ENCODE measurements at regions not wholly inside any gene's neighbourhood (a gene's known extent, or its start where the extent isn't known, plus 50 kb on each side); places are given as distances from the start of the nearest gene placed in this dataset.

DNA sequence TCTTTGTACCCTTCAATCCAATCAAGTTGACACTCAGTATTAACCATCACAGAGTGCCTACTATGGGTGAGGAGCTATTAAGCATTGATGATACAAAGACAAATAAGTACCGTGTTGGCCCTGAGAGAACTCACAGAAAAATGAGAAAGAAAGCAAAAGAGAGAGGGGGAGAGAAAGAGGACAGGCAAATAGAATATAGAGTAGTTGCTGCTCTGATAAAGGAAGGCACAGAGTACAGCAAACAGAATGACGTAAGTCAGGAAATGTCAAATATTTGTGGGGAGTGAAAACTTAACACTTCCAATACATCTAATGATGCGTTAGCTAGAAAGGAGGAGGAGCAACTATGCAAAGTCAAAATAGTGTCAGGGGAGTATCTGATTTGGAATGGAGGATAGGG, 320.6 kb upstream of the KCNH8 start:
- no peak for DNase-seq (ENCODE audit: low read depth)

DNA sequence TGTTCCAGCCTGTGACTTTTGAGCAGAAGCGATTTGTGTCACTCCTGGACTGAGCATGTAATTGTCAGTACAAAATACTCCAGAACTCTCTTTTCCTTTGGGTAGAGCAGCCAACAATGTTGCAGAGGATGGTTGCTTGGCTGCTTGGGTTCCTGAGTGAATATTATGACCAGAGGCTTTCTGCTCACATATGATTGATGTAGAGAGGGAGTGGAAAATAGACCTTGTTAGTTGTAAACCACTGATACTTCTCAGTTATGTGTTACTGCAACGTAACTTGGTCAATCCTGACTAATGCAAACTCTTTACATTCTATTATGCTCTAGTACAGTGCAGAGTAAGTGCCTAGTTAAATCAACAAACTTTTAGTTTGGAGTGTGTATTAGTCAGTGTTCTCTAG, 322.6 kb upstream of the KCNH8 start:
- no peak for DNase-seq (ENCODE audit: low read depth)

DNA sequence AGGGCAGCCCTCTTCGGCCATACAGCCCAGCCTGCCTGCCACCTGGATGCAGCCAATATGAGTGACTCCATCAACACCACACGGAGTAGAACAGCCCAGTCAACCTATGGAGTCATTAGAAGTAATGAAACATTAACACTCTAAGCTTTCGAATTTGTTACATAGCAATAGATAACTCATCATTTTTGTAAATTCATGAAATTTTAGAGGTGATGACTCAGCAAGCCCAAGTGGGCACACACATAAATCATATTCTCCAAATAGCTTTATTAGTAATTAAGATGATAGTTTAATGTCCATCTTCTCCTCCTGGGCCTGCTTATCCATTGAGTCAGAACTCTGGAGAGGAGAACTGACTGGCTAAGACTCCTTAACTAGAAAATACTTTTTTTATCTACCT, 335.0 kb upstream of the KCNH8 start:
- DNase-seq (ENCODE audit: low read depth): no peak

DNA sequence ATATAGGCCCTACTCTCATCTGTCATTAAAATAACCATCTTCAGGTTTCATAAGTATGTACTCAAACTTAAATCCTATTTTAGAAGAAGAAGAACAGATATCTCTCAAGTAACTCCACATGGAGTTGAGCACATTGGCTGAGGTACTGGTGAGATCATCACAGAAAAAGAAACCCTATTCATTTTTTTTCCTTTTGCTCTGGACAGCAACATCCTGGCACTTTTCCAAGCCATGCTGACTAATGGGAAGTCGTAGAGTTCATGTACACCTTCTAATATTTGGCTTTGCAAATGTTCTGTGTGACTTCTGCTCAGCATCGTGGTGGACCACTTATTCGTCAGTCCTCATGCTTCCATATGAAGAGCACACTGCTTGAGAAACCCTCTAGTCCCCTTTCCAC, 336.0 kb upstream of the KCNH8 start:
- DNase-seq (ENCODE audit: low read depth): no peak

DNA sequence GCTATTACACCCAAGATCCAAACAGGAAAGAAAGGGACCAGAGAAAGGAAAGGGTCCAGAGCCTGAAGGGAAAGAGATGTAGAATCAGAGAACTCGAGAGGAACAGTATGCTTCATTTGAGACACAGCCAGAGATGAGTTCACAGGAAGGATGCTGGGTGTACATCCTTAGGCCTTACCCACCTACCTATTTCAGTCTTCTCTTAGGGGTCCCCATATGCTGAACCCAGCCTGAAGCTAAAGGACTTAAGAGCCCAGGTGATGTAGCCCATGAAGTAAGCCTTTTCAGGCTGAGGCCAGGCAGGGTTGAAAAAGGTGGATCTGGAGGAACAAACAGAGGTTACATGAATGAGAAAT, 338.0 kb upstream of the KCNH8 start:
- no peak for DNase-seq (ENCODE audit: low read depth)

DNA sequence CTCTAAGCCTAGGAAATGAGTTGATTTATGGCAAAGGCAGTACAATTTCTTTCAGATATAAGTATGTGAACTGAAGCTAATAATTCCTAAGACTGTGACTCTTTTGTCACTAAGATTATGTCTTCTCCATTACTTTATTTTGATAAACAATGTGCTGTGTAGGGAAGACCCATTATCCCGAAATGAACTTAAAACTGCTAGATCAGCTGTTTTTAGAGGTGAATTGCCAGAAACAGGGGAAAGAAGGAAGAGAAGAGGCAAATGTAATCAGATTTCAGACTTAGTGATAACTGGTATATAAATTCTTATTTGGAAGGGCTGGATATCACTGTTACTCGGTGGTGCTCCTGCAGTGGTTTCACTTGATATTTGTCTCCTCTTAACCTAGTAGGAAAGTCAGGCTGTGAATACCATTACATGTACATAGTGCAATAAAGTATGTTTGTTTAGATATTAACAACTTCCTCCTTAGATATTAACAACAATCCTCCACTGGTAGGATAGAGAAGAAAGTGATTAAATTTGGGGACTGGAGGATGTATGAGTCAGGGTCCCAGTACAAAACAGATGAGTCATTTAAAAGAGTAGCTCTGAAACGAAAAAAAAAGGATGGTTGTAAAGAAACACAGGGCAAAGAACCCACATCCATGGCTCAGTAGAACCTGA, 338.5 kb upstream of the KCNH8 start:
- no peak for DNase-seq (ENCODE audit: low read depth)

DNA sequence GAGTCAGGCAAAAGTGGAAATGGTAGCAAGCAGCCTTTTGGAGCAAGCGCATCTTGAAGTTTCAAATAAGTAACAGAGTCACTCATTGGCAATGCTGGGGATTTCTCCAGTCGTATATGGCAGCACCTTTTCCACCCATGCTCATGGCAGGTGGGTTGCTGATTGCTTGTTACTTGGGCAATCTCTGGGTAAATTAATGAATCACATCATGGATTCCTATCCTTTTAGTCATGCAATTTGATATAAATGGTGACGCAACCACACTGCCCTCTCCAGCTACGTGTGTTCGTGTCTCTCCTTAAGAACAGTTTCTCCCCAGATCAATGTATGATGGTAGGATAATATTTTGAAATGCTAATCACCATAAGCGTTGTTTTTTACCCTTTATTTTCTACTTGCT, 339.9 kb upstream of the KCNH8 start:
- DNase-seq (ENCODE audit: low read depth): no peak

DNA sequence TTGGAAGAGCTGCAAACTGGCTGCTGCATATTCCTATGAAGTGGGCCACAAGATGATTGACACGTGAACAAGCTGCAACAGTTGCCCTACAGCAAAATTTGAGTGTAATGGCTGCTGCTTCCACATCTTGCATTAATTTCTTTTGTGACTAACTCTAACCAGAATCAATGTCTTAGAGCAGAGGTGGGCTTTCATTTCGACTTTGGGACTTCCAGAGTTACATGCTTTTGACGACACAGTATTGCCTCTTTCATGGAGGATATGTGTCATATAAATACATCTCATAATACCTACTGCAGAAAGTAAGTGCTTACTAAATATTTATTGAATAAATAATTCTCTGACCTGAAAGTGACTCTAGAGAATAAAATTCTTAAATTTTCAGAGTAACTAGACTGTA, 340.7 kb upstream of the KCNH8 start:
- DNase-seq (ENCODE audit: low read depth): no peak

DNA sequence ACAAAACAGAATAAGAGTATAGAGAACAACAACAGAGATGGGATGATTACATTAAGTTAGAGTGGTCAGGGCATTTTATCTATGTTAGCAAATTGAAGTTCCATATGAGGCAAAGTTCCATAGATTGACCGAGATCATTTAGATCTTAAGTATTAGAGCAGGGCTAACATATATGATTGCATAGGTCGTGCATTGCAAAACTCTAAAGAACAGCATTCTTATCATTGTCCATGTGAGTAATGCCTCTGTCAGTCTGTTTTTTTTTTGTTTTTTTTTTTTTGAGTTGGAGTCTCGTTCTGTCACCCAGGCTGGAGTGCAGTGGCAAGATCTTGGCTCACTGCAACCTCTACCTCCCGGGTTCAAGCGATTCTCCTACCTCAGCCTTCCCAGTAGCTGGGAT, 341.7 kb upstream of the KCNH8 start:
- DNase-seq (ENCODE audit: low read depth): no peak

DNA sequence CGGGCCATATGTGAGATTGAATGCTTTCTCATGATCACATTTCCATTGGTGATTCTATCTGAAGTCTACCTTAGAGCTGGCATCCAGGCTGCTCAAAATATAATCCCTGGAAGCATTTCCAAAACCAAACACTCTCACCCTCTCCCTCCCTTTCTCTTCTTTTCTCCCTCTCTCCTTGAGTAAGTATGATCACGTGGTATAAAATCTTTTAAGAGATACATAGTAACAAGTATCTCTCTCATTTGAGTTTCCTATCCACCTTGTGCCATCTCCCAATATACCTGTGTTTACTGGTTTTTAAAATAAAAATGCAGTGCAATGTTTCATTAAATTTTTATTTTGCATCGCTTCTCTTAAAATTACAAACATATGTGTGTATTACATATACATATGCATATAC, 350.9 kb upstream of the KCNH8 start:
- DNase-seq (ENCODE audit: low read depth): no peak

DNA sequence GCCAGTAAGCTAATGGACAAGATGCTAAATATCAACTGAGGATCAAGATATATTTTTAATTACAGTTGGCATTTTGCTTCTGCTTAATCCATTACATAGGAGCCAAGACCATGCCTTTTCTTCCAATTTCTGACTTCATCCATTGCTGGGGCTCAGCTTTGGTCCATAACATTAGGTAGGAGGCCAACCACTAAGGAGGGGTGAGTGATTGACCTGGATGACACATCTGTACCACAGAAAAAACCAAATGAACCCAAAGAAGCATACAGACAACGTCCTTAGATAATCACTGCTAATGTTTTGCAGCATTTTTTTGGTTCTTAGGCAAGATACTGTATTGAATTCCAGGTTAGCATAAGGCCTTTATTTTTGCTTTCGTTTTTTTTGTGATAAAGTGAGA, 353.2 kb upstream of the KCNH8 start:
- no peak for DNase-seq (ENCODE audit: low read depth)

DNA sequence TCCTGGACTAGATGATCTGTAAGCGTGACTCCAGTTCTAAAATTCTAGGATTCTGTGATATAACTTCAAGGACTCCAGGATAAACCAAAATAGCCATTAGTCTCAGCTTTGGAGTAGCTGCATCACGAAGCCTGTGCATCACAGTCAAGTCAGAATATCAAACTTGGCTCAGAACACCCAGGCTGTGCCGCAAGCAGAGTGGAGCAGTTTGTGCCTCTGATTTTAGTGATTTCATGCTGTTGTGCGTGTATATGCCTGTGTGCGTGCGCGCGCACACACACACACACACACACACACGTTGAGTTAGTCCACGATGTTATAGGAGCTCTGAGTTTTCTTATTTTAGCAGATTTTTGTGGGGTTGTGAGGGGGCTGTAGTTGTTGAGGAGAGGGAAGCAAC, 356.6 kb upstream of the KCNH8 start:
- DNase-seq (ENCODE audit: low read depth): no peak

DNA sequence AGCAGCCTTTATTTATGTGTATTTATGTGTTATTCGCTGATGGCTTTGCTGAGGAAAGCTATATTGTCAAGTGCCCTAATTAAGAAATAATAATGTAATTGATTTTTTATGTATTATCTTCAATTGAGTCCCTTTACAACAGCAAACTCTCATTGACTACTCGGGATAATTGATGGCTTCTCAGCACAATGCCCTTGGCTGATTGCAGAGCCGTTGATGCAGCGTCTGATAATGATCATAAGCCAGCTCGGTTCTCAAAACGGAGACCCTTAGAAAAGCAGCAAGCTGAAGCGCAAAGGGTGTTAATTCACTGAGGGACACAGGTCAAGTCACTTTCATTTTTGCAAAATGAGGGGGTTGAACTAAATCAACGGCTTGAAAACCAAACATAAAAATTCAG, 357.1 kb upstream of the KCNH8 start:
- DNase-seq (ENCODE audit: low read depth): no peak

DNA sequence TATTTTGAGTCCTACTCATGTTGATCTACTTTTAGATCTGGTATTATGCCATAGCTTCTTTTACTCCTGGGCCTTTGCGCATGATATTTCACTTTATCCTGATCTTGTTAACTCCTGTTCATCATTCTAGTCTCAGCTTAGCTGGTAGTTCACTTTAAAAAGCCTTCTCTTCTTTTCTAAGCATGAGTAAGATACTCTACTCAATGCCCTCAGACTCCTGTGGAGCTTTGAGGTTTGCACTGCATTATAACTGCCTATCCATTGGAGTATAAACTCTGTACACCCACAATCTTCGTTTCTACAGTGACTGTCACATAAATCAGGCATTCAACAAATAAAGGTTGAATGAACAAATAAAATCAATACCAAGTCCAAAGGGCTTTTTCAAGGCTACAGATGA, 357.9 kb upstream of the KCNH8 start:
- DNase-seq (ENCODE audit: low read depth): no peak

DNA sequence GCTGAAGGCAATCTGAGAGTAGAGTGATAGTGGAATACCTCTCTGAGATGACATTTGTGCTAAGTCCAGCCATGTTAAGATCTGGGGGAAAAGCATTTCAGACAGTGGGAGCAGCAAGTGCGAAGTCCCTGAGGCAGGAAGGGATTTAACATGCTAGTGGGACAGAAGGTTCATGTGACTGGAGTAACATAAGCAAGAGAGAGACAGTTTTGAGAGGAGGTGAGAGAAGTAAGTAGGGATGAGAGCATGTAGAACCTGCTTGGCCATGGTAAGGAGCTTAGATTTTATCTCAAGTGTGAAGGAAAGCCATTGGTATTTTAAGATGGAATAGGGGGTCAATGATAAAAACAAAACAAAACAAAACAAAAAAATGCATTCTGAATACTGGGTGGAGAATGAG, 358.6 kb upstream of the KCNH8 start:
- DNase-seq (ENCODE audit: low read depth): no peak

DNA sequence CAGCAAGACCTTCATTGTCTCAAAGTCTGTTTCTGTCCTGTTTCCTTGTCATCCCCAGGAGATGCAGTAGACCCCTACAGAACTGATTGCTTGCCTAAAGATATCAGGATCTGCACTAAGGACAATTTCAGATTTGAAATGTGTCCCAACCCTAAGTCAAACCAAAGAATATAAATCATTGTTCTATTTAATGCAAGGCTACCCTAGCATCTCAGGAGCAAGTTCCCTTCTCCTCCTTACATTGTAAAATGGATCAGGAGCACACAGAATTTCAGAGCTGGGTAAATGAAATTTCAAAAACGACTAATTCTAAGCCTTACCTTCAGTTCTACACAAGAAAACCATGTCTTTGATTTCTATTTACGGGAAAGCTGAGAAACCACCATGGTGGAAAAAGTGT, 360.9 kb upstream of the KCNH8 start:
- no peak for DNase-seq (ENCODE audit: low read depth)

DNA sequence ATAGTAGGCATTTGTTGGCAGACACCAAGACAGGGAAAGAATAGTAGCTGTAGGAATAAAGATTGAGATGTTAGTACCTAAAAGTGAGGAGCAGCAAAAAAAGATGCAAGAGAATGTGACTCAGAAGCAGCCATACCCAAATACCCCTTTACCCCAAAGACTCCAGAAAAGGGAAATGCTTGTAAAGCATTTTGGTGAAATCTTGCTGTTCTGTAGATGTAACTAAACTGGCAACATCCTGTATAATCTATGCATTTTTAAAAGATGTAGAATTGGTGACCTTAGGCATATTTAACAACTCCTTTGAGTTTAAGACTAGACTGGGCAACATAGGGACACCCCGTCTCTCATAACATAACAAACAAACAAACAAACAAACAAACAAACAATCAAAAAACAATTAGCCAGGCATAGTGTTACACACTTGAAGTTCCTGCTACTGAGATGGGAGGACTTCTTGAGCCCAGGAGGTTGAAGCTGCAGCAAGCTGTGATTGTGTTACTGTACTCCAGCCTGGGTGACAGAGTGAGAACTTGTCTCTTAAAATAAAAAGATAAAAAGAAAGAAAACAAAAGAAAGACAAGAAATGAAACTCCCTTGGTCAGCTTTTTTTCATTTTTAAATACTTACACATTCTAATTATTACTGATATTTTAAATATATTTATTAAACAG, 361.5 kb upstream of the KCNH8 start:
- no peak for DNase-seq (ENCODE audit: low read depth)

DNA sequence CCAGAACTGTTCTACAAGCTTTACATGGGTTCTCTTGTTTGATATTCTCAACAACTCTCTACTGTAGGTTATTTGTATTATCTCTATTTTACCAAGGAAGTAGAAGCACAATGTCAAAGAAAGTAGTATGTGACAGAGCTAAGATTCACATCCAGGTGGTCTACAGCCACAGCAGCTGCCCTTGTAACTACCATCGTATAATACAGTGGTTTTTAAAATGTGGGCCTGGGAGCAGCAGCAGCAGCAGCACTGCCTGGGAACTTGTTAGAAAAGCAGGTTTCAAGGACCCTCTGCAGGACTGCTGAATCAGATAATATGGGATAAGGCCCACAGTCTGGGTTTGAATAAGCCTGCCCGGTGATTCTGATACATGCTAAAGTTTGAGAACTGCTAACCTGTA, 357.1 kb upstream of the SATB1 start:
- no peak for DNase-seq (ENCODE audit: low read depth)

DNA sequence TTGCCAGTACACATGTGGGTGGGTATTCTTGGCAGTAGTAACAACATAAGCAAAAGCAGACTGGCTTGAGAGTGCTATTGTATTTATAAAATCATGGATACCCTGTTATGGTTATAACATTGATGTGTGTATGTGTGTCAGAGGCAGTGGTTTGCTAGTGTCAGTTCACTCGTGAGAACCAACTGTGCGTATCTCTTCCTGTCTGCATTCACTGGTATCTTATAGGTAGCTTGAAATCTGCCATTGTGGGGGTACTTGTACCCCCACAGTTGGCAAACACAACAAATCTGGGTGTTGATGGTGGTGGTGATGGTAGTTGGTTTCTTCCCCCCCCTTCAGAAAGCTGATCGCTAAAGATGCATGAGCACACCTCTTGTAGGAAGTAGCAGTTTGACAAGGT, 355.8 kb upstream of the SATB1 start:
- DNase-seq (ENCODE audit: low read depth): no peak

DNA sequence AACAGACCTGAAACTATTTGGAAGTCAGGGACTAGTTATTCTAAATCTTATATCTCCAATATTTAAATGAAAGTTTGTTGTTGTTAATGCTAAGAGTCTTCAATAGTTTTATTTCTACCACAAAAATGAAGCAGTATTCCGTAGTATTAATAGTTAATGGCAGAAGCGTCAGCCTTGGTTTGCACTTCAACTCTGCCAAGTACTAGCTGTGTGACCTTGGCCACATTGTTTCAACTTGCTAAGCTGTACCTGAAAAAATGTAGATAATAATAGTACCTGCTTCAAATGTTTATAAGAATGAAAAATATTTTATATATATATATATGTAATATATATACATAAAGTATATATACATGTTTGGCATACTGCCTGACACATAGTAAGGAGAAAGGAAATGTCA, 354.6 kb upstream of the SATB1 start:
- no peak for DNase-seq (ENCODE audit: low read depth)

DNA sequence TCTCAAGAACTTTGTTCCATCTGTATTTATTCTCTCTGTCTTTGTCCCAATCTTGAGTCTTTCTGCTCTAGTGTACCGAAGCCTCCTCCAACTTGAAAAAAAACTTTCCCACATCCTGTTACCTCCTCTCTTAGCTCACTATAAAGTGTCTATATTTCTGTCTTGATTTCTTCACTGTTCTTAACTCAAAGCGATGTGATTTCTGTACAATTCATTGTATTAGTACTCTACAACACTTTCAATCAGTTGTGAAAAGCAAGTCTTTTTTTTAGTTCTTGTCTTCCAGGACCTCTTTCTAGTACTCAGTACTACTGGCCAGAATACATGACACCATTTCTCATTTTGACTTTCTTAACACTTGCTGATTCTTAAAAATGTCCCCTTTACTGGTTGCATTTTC, 353.5 kb upstream of the SATB1 start:
- no peak for DNase-seq (ENCODE audit: low read depth)

DNA sequence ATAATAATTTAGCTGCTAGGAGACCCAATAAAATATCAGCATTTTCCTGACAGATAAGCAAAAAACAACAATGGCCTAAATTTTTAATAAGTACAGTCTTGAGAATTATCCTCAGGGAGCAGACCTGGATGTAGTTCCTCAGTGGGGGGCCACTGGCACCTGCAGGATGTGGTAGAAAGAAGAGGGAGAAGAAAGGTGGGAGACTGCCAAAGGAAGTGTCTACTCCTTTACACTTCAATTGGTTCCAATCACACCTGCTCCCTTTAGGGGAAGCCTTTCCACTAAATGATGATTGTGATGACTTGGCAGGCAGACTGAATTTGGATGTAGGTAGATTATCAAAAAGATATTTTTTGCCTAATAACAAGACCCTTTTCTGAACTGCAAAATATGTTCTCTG, 353.0 kb upstream of the SATB1 start:
- no peak for DNase-seq (ENCODE audit: low read depth)

DNA sequence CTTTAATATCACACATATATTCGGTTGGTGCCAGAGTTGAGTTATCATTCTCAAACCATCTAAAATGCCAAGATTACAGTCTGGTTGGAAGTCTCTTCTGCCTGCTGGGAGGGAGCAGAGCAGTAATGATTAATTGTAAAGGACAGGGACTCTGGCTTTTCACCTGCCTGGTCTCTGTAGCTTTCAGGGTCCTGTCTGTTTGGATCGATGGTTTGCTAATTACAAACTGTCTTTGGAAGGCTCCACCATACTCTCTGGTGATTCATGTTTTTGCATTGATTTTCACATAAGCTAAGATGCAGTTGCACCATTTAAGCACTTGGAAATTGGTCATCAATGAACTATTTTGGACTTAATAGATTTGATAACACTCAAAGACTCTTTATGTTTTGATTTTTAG, 350.4 kb upstream of the SATB1 start:
- DNase-seq (ENCODE audit: low read depth): no peak

DNA sequence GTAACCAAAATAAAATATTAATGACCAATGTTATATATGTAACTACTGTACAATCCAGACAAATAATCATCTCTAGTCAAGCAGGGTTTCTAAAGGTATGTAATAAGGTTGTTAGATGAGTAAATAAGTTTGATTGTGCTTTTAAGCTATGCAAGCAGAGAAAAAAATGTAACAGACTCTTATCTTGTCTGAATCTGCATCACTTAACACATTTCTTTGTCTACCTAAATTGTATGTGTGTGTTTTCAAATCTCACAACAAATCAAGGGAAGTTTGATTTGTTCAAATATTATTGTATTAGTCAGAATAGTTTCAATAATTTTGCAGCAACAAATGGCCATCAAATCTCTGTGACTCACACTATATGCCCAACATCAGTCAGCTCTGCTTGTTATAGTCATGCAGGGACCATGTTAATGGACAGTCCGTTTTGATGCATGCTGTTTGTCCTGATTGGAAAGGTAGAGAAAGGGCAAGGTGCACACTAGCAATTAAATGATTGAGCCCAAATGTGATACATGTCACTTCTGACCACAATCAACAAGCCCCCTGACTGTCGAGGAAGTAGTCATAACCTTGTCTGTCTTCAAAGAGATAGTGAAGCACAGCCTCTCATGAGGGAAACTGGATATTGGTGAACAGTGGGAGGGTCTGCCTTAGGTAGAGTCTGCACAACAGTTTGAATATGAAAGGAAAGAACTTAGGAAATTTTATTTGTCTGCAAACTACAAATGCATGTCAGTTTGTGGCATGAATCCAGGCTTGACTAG, 349.4 kb upstream of the SATB1 start:
- DNase-seq (ENCODE audit: low read depth): no peak

Measured in HS-5 (cell line).